RWPE1 (cell line): ENCODE measurements at regions not wholly inside any gene's neighbourhood (a gene's known extent, or its start where the extent isn't known, plus 50 kb on each side); places are given as distances from the start of the nearest gene placed in this dataset.

Source experiments
- CTCF ChIA-PET: fragments of 350-600 bp; sonication (Branson Sonifier 250); formaldehyde crosslinking; extraction: SDS; loops from one replicate; lab custom pipeline; 2021; lab: Yijun Ruan, JAX
- POLR2A ChIA-PET: fragments of 400-600 bp; formaldehyde crosslinking; extraction: SDS; loops from one replicate; lab custom pipeline; 2020; ENCODE audit warnings: antibody characterized with exemption; ENCODE audit not compliant: low non-redundant PET; lab: Yijun Ruan, JAX
- DNase-seq: peaks from one replicate; pipeline ENCODE4 v3.0.0; 2012; ENCODE audit warnings: low spot score
- H3K27ac ChIP-seq: fragments of 450-650 bp; 2 replicates; pipeline ENCODE4 v1.5.1; 2017
- TF ChIP-seq, protein P1 (sequence below): fragments of 450-650 bp; conservative IDR thresholded peaks from 2 replicates; pipeline ENCODE4 v1.5.1; 2017; ENCODE audit warnings: low read depth, mild to moderate bottlenecking

DNA sequence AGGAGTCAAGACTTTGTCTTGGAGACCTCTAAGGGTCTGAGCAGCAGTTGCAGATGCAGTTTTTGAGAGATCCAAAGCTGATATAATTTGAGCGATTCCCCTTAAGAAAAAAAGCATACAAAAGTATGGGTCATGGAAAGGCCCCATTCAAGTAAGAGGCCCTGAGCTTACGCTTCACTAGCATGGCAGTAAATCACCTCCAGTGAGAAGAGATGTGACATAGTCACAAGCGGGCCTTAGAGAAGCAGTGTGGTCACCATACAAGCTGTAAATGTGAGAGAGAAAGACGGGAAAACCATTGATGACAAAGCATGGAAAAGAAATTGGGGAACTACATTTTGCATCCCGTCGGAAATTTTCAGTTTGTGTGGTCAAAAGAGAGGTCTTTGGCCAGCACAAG is 70.6 kb upstream of the GSC start:
- CTCF ChIA-PET, result no interaction called here
- TF ChIP-seq, protein P1, sequence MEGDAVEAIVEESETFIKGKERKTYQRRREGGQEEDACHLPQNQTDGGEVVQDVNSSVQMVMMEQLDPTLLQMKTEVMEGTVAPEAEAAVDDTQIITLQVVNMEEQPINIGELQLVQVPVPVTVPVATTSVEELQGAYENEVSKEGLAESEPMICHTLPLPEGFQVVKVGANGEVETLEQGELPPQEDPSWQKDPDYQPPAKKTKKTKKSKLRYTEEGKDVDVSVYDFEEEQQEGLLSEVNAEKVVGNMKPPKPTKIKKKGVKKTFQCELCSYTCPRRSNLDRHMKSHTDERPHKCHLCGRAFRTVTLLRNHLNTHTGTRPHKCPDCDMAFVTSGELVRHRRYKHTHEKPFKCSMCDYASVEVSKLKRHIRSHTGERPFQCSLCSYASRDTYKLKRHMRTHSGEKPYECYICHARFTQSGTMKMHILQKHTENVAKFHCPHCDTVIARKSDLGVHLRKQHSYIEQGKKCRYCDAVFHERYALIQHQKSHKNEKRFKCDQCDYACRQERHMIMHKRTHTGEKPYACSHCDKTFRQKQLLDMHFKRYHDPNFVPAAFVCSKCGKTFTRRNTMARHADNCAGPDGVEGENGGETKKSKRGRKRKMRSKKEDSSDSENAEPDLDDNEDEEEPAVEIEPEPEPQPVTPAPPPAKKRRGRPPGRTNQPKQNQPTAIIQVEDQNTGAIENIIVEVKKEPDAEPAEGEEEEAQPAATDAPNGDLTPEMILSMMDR, result no peak
- DNase-seq, result no peak
- POLR2A ChIA-PET, result no interaction called here
- no peak overlapping the region for H3K27ac ChIP-seq

DNA sequence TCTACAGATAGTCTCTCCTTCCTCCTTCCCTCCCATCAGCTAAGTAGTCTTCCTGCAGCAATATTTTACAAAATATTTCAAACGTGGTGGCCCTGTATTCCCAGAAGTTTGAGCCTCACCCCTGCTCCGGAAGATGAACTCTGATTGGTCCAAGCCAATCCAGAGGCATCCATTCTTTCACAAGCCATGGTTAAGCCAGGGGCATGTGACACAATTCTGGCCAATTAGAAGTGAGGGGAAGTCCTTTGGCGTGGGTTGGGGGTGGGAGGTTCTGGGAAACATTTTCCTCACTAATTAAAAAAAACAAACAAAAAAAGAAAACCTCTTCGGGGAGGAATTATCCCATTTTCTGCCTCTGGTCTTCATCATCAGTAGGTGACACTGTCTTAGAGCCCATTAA is 69.4 kb upstream of the GSC start:
- H3K27ac ChIP-seq, result no peak overlapping the region
- CTCF ChIA-PET, result interaction anchor here (0.6 kb wide), 2 partner anchors 8 to 96 kb away, joined by 3 read pairs; no protein-coding TSS in a partner anchor
- TF ChIP-seq, protein P1, result no peak
- peak; percentile 13 for DNase-seq
- POLR2A ChIA-PET, result no interaction called here

DNA sequence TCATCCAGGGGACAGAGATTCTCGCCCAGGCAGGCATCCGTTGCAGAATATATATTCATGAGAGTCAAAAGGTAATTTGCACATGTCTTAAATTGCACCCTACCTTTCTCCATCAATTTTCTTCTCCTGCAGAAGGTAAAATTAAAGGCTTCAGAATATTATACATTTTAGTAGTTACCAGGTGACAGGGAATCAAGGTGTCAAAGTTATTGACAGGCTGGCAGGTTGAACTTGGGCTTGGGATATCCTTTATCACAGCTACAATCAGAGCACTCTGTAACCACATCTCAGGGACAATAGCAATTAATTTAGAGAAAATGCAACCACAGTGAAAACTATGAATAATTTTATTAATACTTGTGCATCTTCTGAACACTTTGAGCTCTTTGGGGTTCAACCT is 66.9 kb upstream of the GSC start:
- CTCF ChIA-PET, result interaction anchor here (0.7 kb wide), 1 partner anchor 578 kb away, joined by 7 read pairs; no protein-coding TSS in a partner anchor
- POLR2A ChIA-PET, result no interaction called here
- TF ChIP-seq, protein P1, result no peak
- DNase-seq, result no peak
- no peak overlapping the region for H3K27ac ChIP-seq

DNA sequence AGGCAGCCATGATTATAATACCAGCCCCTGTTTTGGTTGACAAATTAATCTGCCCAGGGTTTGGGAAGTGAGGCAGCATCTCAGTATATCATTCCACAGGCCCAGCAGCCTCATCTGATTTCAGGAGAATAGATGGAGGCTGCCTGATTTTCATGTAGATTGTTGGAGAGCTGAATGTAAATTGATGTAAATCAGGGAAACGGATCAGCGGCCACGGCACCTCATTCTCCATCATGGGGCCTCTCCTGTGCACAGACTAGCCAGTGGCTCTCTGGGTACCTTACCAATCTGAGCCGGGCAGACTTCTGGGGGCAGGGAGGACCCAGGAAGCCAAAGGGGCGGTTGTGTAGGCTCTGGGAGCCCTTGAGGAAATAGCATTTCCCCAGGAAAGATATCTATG is 63.7 kb upstream of the GSC start:
- POLR2A ChIA-PET, result interaction anchor here (0.6 kb wide), 1 partner anchor 1784 kb away, joined by 4 read pairs; no protein-coding TSS in a partner anchor
- DNase-seq, result no peak

DNA sequence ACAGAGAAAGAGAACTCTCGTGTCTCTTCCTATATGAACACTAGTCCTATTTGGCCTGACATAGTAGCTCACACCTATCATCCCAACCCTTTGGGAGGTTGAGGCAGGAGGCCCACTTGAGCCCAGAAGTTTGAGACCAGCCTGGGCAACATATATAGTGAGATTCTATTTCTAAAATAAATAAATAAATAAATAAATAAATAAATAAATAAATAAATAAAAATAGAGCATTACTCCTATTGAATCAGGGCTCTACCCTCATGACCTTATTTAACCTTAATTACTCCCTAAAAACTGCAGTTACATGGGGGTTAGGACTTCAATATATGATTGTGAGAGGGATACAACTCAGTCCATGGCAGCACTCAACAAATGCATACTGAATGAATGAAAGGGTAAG is 61.2 kb upstream of the GSC start:
- ChIA-PET CTCF (no interaction called here), POLR2A (no interaction called here)
- TF ChIP-seq, protein P1, result no peak
- no peak overlapping the region for H3K27ac ChIP-seq
- no peak for DNase-seq

More for the DNA sequence above, 63.7 kb upstream of the GSC start:
- H3K27ac ChIP-seq, result no peak overlapping the region
- CTCF ChIA-PET, result interaction anchor here (0.7 kb wide), 1 partner anchor 821 kb away, joined by 3 read pairs; no protein-coding TSS in a partner anchor
- TF ChIP-seq, protein P1, result no peak

DNA sequence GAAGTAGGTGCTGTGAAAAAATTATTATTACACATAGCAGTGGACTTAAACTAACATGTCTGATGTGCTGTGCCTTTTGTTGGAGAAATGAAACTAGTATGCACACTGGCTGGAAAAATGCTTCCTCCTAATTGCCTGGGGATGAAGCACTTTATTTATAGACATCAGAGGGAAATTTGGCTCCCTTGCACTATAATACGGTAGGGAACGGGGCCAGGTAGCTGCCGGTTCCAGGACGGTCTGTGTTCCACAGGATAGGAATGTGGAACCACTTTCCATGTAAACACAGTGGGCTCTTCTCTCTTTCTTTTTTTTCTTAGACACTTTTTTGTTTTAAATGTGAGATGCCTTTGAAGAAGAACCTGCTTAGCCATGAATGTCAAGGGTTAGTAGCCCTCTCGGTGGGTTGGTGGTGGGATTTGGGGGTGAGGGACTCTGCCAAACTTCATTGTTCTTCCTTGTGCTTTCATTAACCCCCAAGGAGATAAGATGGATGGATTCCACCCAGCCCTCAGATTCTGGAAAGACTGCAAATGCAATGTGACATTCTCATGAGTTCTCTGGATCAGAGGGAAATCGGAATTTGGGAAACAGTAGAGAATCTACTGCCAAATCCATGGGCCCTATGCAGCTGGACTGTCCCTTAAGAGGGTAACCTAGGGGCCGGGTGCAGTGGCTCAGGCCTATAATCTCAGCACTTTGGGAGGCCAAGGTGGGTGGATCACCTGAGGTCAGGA is 58.0 kb upstream of the GSC start:
- no peak overlapping the region for H3K27ac ChIP-seq
- TF ChIP-seq, protein P1, result no peak
- no peak for DNase-seq
- POLR2A ChIA-PET, result no interaction called here
- CTCF ChIA-PET, result no interaction called here
